ENCODE measurements at regions not wholly inside any gene's neighbourhood (a gene's known extent, or its start where the extent isn't known, plus 50 kb on each side); places are given as distances from the start of the nearest gene placed in this dataset.

- no peaks in the 10 kb centered on the region for H3K36me3 ChIP-seq (ENCODE audit: insufficient read depth, low read length)
- no peak overlapping the region for H3K4me2 ChIP-seq (ENCODE audit: low read length)
- no peaks in the 10 kb centered on the region for H3K27me3 ChIP-seq (ENCODE audit: insufficient read depth, low read depth, low read length)
- H3K9me3 ChIP-seq (ENCODE audit: low read length), result no peaks in the 10 kb centered on the region
- no peak overlapping the region for H3K27ac ChIP-seq (ENCODE audit: low read length)
- H3K9ac ChIP-seq (ENCODE audit: low read length), result no peak overlapping the region
- no peaks in the 10 kb centered on the region for H3K79me2 ChIP-seq (replicated peaks; ENCODE audit: insufficient read depth, low read length)
- no peaks in the 10 kb centered on the region for H3F3A ChIP-seq (ENCODE audit: insufficient read depth, low read length, poor library complexity, severe bottlenecking)
- TF ChIP-seq, protein P1, sequence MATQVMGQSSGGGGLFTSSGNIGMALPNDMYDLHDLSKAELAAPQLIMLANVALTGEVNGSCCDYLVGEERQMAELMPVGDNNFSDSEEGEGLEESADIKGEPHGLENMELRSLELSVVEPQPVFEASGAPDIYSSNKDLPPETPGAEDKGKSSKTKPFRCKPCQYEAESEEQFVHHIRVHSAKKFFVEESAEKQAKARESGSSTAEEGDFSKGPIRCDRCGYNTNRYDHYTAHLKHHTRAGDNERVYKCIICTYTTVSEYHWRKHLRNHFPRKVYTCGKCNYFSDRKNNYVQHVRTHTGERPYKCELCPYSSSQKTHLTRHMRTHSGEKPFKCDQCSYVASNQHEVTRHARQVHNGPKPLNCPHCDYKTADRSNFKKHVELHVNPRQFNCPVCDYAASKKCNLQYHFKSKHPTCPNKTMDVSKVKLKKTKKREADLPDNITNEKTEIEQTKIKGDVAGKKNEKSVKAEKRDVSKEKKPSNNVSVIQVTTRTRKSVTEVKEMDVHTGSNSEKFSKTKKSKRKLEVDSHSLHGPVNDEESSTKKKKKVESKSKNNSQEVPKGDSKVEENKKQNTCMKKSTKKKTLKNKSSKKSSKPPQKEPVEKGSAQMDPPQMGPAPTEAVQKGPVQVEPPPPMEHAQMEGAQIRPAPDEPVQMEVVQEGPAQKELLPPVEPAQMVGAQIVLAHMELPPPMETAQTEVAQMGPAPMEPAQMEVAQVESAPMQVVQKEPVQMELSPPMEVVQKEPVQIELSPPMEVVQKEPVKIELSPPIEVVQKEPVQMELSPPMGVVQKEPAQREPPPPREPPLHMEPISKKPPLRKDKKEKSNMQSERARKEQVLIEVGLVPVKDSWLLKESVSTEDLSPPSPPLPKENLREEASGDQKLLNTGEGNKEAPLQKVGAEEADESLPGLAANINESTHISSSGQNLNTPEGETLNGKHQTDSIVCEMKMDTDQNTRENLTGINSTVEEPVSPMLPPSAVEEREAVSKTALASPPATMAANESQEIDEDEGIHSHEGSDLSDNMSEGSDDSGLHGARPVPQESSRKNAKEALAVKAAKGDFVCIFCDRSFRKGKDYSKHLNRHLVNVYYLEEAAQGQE (IDR thresholded peaks at IDR 0.05; ENCODE audit: borderline replicate concordance), result no peak
- TF ChIP-seq SMC3 (conservative IDR thresholded peaks at IDR 0.05; ENCODE audit: poor library complexity) (no peak), MXI1 (conservative IDR thresholded peaks at IDR 0.05; ENCODE audit: poor library complexity, severe bottlenecking) (no peak), EP300 (conservative IDR thresholded peaks at IDR 0.05; ENCODE audit: poor library complexity, severe bottlenecking) (no peak)
- H4K20me1 ChIP-seq (ENCODE audit: insufficient read depth), result no peaks in the 10 kb centered on the region
- H3K9me2 ChIP-seq (ENCODE audit: insufficient read depth, low read length), result no peaks in the 10 kb centered on the region
- no peak overlapping the region for H2AFZ ChIP-seq (ENCODE audit: low read depth, low read length)
- no peak overlapping the region for H3K4me3 ChIP-seq (ENCODE audit: low read length)
Observed at GRCh38 chr5:5558638-5559527, 136.4 kb downstream of the ICE1 start.

GRCh38 chr5:5558102-5558501 lies 135.6 kb downstream of the ICE1 start:
- Histone ChIP-seq H3K79me2 (replicated peaks; ENCODE audit: insufficient read depth, low read length) (no peaks in the 10 kb centered on the region), H3K4me3 (ENCODE audit: low read length) (no peak overlapping the region), H3K9me3 (ENCODE audit: low read length) (no peaks in the 10 kb centered on the region), H4K20me1 (ENCODE audit: insufficient read depth) (no peaks in the 10 kb centered on the region), H3K36me3 (ENCODE audit: insufficient read depth, low read length) (no peaks in the 10 kb centered on the region), H3K27me3 (ENCODE audit: insufficient read depth, low read depth, low read length) (no peaks in the 10 kb centered on the region), H3K27ac (ENCODE audit: low read length) (no peak overlapping the region), H3K9ac (ENCODE audit: low read length) (no peak overlapping the region), H2AFZ (ENCODE audit: low read depth, low read length) (no peak overlapping the region), H3F3A (ENCODE audit: insufficient read depth, low read length, poor library complexity, severe bottlenecking) (no peaks in the 10 kb centered on the region), H3K9me2 (ENCODE audit: insufficient read depth, low read length) (no peaks in the 10 kb centered on the region), H3K4me2 (ENCODE audit: low read length) (no peak overlapping the region)
- no peak for TF ChIP-seq POLR2AphosphoS5 (IDR thresholded peaks at IDR 0.05)
- no peak for TF ChIP-seq EZH2 (IDR thresholded peaks at IDR 0.05; ENCODE audit: borderline replicate concordance, insufficient read depth, low read length, poor library complexity, severe bottlenecking)
- TF ChIP-seq, protein P1 (IDR thresholded peaks at IDR 0.05; ENCODE audit: borderline replicate concordance), result no peak
- TF ChIP-seq SMC3 (conservative IDR thresholded peaks at IDR 0.05; ENCODE audit: poor library complexity), result no peak
- no peak for TF ChIP-seq RAD21 (conservative IDR thresholded peaks at IDR 0.05)
- no peak for TF ChIP-seq MXI1 (conservative IDR thresholded peaks at IDR 0.05; ENCODE audit: poor library complexity, severe bottlenecking)
- TF ChIP-seq, protein P2, sequence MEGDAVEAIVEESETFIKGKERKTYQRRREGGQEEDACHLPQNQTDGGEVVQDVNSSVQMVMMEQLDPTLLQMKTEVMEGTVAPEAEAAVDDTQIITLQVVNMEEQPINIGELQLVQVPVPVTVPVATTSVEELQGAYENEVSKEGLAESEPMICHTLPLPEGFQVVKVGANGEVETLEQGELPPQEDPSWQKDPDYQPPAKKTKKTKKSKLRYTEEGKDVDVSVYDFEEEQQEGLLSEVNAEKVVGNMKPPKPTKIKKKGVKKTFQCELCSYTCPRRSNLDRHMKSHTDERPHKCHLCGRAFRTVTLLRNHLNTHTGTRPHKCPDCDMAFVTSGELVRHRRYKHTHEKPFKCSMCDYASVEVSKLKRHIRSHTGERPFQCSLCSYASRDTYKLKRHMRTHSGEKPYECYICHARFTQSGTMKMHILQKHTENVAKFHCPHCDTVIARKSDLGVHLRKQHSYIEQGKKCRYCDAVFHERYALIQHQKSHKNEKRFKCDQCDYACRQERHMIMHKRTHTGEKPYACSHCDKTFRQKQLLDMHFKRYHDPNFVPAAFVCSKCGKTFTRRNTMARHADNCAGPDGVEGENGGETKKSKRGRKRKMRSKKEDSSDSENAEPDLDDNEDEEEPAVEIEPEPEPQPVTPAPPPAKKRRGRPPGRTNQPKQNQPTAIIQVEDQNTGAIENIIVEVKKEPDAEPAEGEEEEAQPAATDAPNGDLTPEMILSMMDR (IDR thresholded peaks at IDR 0.05; ENCODE audit: poor library complexity, severe bottlenecking), result no peak
- no peak for TF ChIP-seq EP300 (conservative IDR thresholded peaks at IDR 0.05; ENCODE audit: poor library complexity, severe bottlenecking)
- no peak for TF ChIP-seq TAF1 (IDR thresholded peaks at IDR 0.05; ENCODE audit: low read depth)

All from neural cell (in vitro differentiated cells).